ENCODE measurements at regions not wholly inside any gene's neighbourhood (a gene's known extent, or its start where the extent isn't known, plus 50 kb on each side); places are given as distances from the start of the nearest gene placed in this dataset.

DNA sequence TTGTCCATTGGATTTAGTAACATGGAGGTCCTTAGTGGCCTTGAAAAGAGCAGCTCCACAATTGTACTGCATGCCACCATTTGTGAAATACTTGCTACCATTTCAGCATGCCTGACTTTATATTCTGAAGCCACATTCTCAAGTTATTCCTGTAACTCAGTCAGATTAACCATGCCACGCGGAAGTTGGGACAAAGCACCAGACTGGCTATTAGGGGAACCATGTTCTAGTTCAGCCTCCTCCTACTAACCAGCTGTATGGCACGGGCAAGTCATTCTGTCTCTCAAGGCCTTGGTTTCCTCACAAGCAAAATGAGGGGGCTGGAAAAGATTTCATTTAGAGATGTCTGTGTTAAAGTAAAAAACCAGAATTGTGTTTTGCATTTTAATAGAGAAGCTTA is 418.0 kb downstream of the PLK2 start:
- Histone ChIP-seq H3K4me1 (no peaks in the 10 kb centered on the region), H3K4me3 (no peak overlapping the region), H3K9me3 (no peaks in the 10 kb centered on the region), H3K36me3 (no peaks in the 10 kb centered on the region), H3K27me3 (no peaks in the 10 kb centered on the region), H3K27ac (no peak overlapping the region)
- intact Hi-C loops (cut with DNase I), result no loop called here
- TF ChIP-seq CTCF (IDR thresholded peaks at IDR 0.05), result no peak
- no peak for DNase-seq (ENCODE audit: low spot score in 2 of 2)

DNA sequence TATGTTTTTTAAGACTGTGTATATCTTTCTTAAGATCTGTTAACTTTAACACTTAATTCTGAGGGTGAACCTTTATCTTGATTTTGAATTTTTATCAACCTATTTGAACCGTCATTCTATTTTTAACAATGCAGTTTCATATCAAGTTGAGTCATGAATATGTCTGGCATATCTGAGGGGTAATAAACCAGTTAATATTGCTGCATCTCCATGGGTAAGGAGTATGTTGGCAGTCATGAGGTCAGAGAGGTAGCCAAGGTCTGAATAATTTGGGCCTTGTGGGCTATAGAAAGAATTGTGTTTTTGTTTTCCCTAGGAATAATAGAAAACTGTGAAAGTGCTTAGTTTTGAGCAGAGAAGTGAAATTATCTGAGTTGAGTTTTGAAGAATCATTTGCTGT is 419.0 kb downstream of the PLK2 start:
- no peaks in the 10 kb centered on the region for H3K4me1 ChIP-seq
- no peaks in the 10 kb centered on the region for H3K36me3 ChIP-seq
- H3K27ac ChIP-seq, result no peak overlapping the region
- no peaks in the 10 kb centered on the region for H3K9me3 ChIP-seq
- no peaks in the 10 kb centered on the region for H3K27me3 ChIP-seq
- H3K4me3 ChIP-seq, result no peak overlapping the region
- TF ChIP-seq CTCF (IDR thresholded peaks at IDR 0.05), result no peak
- no peak for DNase-seq (ENCODE audit: low spot score in 2 of 2)
- intact Hi-C loops (cut with DNase I), result no loop called here

DNA sequence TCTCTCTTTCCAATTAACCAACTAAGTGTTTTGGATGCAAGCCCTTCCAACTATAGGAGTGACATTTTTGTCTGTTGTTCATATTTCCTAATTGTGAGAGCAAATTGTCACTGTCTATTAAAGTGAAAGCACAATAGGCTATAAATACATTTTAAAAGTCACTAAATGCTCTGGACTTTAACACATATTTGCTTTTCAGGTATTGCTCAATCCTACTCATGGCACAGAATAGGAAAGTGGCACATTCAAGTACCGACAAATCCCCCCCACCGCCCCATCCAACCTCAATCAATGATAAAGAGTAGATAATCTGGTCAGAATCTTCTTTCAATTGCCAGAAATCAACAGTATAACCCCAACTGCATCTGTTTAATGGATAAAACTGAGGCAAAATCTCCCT is 419.8 kb downstream of the PLK2 start:
- TF ChIP-seq CTCF (IDR thresholded peaks at IDR 0.05), result no peak

GRCh38 chr5:58037899-58038298 is 422.0 kb downstream of the PLK2 start:
- no peak for DNase-seq (ENCODE audit: low spot score in 2 of 2)
- Histone ChIP-seq H3K4me3 (no peak overlapping the region), H3K9me3 (no peaks in the 10 kb centered on the region), H3K4me1 (no peaks in the 10 kb centered on the region), H3K27me3 (no peaks in the 10 kb centered on the region), H3K27ac (no peak overlapping the region), H3K36me3 (no peaks in the 10 kb centered on the region)
- intact Hi-C loops (cut with DNase I), result no loop called here
- TF ChIP-seq CTCF (IDR thresholded peaks at IDR 0.05), result no peak

More for the DNA sequence above, 419.8 kb downstream of the PLK2 start:
- no peaks in the 10 kb centered on the region for H3K9me3 ChIP-seq
- DNase-seq (ENCODE audit: low spot score in 2 of 2), result no peak
- H3K4me3 ChIP-seq, result no peak overlapping the region
- H3K27me3 ChIP-seq, result no peaks in the 10 kb centered on the region
- H3K4me1 ChIP-seq, result no peaks in the 10 kb centered on the region
- no peaks in the 10 kb centered on the region for H3K36me3 ChIP-seq
- H3K27ac ChIP-seq, result no peak overlapping the region
- intact Hi-C loops (cut with DNase I), result no loop called here

DNA sequence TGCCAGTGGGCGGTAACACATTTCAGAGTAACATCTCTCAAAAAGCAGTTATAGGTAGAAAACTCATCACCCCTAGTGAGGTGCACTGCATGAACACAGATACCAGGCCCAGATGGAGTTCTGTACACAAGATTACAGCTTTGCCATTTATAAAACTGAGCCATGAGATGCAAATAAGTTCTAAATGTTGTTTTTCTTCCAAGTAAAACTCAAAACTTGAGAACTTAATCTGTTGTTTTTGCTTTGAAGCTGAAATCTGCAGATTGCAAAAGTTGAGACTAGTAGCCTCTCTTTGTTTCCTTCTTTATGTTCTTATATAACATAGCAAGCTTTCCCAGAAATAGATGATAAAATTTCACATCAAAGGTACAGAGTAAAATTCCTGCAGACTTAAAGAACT is 434.1 kb downstream of the PLK2 start:
- H3K4me3 ChIP-seq, result no peak overlapping the region
- no peaks in the 10 kb centered on the region for H3K9me3 ChIP-seq
- intact Hi-C loops (cut with DNase I), result no loop called here
- DNase-seq (ENCODE audit: low spot score in 2 of 2), result no peak
- no peaks in the 10 kb centered on the region for H3K36me3 ChIP-seq
- H3K27ac ChIP-seq, result no peak overlapping the region
- no peaks in the 10 kb centered on the region for H3K4me1 ChIP-seq
- TF ChIP-seq CTCF (IDR thresholded peaks at IDR 0.05), result no peak
- no peaks in the 10 kb centered on the region for H3K27me3 ChIP-seq

- TF ChIP-seq CTCF (IDR thresholded peaks at IDR 0.05), result no peak
These were observed 435.7 kb downstream of the PLK2 start for GRCh38 chr5:58024151-58024550.

More at GRCh38 chr5:58024151-58024550, 435.7 kb downstream of the PLK2 start:
- DNase-seq (ENCODE audit: low spot score in 2 of 2), result no peak
- Histone ChIP-seq H3K4me1 (no peaks in the 10 kb centered on the region), H3K36me3 (no peaks in the 10 kb centered on the region), H3K27ac (no peak overlapping the region), H3K9me3 (no peaks in the 10 kb centered on the region), H3K4me3 (no peak overlapping the region), H3K27me3 (no peaks in the 10 kb centered on the region)
- intact Hi-C loops (cut with DNase I), result no loop called here
